GM21515 (cell line): ENCODE measurements at regions not wholly inside any gene's neighbourhood (a gene's known extent, or its start where the extent isn't known, plus 50 kb on each side); places are given as distances from the start of the nearest gene placed in this dataset.
"Not testable (repeated sequence)": the region's sequence is repeated elsewhere in the genome, so short reads cannot be mapped to it uniquely, and the experiment has no call there.

Experiments
- ATAC-seq: cut with Tn5 transposase; IDR thresholded peaks from one replicate; pipeline ENCODE4 v1.9.1; 2021; ENCODE audit not compliant: unreplicated experiment

GRCh38 chr16:22705799-22706198 lies 108.2 kb upstream of the HS3ST2 start:
- ATAC-seq, result no peak

DNA sequence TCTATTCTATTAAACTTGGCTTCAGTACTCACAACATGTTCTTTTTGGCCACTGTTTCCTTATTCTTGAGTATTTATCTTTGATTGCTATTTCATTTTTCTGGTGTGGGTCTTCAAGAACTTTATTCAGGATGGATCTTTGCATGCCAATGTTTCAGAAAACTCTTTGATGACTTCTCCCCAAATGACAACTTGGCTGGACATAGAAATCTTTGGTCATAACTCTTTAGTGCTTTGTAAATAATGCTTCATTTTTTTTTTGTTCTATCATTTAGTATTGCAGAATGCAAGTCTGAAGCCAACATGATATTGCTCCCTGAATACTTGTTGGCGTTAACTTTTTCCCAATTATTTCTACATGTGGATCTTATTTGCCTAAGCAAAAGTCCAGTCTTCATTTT lies 103.6 kb upstream of the HS3ST2 start:
- ATAC-seq, result no peak

GRCh38 chr16:22711847-22712246 lies 102.1 kb upstream of the HS3ST2 start:
- no peak for ATAC-seq

- no peak for ATAC-seq
Observed at GRCh38 chr16:22712471-22712870, 101.5 kb upstream of the HS3ST2 start.

DNA sequence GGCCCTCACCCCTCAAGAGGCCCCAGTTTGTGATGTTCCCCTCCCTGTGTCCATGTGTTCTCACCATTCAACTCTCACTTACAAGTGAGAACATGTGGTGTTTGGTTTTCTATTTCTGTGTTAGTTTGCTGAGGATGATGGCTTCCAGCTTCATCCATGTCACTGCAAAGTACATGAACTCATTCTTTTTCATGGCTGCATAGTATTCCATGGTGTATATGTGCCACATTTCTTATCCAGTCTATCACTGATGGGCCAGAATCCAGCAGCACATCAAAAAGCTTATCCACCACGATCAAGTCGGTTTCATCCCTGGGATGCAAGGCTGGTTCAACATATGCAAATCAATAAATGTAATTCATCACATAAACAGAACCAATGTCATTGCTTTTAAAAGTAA lies 95.4 kb upstream of the HS3ST2 start:
- not testable (repeated sequence) for ATAC-seq

DNA sequence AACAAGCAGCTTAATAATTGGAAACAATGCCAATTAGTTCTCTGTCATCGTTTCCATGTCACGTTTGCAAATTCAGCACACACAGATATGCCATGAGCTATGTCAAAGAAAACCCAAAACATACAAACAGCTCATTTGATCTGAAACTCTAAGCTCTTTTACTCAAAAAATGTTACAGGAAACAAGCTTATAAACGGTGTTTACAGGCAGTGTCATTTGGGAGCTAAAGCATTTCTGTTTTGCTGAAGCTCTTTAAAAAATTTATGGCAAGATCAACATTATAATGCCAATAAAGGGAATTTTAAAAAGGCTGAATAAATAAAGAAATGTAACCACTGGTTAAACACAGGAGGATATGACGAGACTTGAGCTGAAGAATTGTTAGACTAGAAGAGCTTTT lies 94.0 kb upstream of the HS3ST2 start:
- ATAC-seq, result no peak

DNA sequence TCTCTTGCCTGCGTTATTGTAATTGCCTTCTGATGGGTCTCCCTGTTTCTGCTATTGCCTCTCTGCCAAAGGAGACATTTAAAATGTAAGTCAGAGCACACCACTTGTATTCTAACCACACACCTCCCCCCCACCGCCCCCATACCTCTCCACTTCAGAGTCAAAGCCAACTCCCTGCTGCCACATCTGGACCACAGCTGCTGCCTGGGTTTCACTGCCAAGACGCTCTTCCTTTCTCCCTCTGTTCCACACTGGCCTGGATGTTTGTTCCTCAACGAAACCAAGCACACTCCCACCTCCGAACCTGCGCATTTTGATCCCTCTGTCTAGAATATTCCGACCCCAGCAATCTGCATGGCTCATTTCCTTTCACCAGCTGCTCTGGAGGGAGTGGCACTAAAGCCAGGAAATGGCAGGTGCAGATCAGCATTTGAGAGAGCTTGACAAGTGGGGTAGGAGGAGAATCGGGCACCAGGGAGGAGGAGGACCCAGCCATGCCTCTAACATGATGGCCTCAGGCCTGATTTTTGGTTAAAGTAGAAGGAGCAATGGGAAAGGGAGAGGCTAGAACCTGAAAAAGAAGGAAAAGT lies 92.4 kb upstream of the HS3ST2 start:
- no peak for ATAC-seq

DNA sequence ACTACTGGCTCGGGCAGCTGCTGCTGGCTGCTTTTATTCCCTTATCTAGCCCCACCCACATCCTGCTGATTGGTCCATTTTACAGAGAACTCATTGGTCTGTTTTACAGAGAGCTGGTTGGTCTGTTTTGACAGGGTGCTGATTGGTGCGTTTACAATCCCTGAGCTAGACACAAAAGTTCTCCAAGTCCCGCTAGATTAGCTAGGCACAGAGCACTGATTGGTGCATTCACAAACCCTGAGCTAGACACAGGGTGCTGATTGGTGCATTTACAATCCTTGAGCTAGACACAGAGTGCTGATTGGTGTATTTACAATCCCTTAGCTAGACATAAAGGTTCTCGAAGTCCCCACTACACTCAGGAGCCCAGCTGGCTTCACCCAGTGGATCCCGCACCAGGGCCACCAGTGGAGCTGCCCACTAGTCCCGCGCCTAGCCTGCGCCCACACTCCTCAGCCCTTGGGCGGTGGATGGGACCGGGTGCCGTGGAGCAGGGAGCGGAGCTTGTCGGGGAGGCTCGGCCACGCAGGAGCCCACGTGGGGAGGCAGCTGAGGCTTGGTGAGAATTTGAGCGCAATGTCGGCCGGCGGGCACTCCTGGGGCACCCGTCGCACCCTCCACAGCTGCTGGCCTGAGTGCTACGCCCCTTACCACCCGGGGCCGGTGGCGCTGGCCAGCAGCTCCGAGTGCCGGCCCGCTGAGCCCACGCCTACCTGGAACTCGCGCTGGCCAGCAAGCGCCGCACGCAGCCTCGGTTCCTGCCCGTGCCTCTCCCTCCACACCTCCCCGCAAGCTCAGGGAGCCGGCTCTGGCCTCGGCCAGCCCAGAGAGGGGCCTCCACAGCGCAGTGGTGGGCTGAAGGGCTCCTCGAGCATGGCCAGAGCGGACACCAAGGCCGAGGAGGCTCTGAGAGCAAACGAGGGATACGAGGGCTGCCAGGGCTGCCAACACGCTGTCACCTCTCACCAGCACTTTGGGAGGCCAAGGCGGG lies 91.1 kb upstream of the HS3ST2 start:
- ATAC-seq, result not testable (repeated sequence)

DNA sequence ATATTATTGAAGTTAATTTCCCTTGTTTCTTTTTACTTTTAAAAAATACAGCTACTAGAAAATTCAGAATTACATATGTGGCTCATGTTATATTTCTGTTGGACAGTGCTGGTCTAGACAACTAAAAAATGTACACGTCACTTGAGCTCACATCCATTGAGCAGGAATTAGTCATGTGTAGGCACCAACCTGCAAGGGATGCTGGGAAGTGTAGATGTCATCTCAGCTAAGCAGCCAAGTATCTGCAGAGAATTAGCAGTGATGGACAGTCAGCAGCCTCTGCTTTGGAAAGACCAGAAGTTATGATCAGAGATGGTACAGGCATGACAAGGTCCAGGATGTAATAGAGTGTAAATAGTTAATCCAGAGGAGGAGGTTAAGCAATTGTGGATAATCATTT lies 87.1 kb upstream of the HS3ST2 start:
- no peak for ATAC-seq

DNA sequence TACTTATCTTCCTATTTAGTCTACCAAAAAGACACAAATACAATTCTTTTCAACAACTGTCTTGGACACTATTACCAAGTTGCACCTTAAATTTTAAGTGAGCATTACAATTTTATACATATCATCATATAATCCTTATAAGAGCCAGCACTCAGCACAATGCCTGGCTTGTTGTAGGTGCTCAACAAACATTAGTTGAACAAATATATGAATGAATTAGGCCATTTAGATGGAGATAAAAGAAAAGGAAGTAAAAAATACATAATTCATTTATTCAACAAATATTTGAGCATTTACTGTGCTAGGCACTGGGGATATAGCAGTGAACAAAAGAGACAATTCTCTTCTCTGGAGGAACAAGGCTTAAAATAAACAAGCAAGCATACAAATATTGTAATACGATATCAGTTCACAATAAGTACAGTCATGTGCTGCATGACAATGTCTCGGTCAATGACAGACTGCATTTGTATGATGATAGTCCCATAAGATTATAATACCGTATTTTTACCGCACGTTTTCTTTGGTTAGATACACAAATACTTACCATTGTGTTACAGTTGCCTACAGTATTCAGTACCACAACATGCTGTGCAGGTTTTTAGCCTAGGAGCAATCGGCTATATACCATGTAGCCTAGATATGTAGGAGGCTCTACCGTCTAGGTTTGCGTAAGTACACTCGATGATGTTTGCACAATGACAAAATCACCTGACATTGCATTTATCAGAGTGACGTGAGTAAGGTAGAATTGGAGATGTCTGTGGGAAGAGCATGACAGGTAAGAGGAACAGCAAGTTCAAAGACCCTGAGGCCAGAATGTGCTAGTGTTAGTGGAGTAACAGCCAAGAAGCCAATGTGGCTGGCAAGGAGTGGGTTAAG lies 86.4 kb upstream of the HS3ST2 start:
- no peak for ATAC-seq

DNA sequence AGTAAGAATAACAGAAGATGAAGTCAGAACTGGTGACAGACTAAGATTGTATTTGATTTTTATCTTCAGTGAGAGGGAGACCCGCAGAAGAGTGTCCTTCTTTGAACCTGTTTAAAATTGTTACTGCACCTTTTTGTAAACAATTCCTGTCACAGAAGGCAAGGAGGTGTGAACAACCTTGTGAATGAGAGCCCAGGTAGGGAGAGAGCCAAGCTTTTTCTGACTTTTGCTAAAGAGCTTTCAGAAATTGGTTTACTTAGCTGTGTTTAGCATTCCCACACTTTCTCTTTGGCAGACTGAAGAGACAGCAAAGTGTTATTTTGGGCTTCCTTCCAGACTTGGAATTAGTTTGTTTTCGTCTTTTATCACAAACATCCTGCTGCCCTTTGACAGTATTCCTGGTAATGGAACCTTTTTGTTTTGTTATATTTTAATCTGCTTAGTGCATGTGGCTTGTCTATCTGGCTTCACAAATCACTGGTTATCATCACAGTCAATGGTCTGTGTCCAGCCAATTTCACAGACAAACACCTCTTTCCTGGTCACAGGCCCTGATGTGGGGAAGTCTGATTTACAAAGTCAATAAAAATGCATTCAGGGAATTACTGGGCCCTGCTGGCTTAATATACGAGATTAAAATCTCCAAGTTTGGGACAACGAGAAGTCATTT lies 85.7 kb upstream of the HS3ST2 start:
- no peak for ATAC-seq

DNA sequence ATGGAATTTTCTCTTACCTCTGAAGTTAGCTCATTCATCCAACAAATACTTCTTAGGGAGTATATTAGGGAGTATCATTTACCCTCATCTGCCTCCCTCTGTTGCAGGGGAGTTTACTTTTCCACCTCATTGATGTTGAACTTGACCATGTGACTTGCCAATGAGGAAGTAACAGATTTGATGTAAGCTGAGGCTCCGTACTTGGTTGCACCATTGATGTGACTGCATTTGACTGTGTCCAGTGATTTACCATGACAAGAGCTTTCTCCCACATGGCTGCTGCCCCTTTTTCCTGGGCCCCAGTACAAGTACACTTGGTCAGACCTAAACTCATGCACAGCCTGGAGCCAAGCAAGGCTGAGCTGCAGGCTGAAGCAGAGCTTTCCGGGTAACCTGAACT lies 81.6 kb upstream of the HS3ST2 start:
- no peak for ATAC-seq

DNA sequence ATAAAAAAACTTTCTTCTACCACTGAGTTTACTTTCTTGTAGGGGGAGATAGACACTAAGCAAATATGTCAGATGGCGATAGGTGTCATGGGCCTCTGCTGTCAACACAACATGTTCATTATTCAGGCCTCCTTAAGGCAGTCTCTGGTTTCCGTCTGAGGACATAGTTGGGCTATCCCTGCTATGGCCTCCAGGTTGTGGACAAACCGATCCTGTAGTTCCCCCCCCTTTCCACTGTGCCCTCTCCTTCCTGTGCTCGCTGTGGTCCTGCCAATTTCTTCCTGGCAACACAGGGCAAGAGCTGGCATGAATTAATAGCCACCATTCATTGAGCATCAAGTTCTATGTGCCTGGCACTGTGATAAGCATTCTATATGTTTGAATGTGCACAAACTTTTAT lies 81.0 kb upstream of the HS3ST2 start:
- ATAC-seq, result no peak

DNA sequence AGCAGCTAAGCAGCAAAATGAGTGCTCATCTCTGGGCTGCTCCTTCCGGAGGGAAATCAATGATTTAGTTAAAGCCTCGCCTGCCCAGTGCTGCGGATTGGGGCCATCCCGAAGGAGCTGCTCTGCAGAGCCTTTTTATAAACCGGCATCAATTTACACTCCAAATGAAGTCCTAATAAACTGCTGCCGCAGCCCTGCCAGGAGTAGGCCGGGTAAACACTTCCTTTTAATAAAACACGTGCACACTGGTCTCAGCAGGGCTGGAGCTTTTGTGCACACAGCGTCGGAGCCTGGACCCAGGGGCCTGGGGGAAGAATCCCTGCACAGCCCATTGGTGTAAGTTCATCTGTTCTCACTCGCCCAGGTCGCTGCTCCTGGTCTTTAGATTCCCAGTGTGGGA lies 79.6 kb upstream of the HS3ST2 start:
- no peak for ATAC-seq

DNA sequence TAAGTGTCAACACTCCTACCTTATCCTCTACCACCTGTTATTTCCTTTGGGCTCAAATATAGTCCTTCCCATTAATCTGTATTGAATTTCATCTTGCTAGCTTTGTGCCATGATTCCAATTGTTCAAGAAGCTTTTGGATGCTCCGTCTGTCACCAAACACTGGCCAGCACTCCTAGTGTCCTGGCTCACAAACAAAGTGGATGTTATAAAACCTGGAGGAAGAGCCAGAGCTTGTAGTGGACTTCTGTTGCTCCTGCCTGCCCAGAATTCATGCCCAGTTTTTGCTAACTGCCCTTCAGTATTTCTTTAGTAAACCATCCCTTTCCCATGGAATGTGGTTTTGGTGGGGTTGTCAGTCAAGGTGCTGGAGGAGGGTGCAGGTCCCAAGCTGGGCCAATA lies 77.2 kb upstream of the HS3ST2 start:
- ATAC-seq, result no peak

GRCh38 chr16:22739077-22739476 lies 74.9 kb upstream of the HS3ST2 start:
- no peak for ATAC-seq

GRCh38 chr16:22743401-22743800 lies 70.6 kb upstream of the HS3ST2 start:
- no peak for ATAC-seq

GRCh38 chr16:22751104-22751667 lies 62.8 kb upstream of the HS3ST2 start:
- ATAC-seq, result no peak

- ATAC-seq, result no peak
Observed at GRCh38 chr16:22751685-22752084, 62.3 kb upstream of the HS3ST2 start.

DNA sequence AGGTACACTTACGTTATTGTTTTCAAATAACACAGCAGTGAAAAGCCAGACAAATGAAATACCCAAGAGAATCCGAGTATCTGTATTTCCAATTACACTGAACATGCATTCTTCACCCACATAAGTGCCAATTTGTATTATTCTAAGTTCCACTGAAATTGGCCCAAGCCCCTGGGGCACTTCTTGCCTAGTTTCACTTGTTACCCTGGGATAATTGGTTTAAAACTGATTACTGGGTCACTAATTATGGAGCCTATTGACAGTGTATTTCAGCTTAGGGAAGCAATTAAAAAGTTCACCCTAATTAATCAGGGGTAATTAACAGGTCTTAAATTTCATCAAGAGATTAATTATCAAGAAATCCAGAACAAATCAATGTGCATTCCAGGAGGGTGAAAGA lies 60.5 kb upstream of the HS3ST2 start:
- ATAC-seq, result no peak

DNA sequence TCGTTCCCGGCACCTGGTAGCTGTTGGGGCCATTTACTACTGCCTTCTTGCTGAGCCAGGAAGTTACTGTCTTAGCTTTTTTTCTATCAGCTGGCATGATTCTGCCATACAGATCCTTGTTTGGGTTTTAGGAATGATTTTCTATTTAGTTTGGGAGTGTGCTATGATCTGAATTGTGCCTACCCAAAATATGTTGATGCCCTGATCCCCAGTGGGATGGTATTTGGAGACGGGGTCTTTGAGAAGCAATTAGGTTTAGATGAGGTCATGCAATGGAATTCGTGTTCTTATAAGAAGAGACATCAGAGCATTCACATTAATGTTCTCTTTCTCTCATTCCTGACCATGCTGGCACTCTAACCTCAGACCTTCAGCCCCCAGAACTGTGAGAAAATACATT lies 59.4 kb upstream of the HS3ST2 start:
- no peak for ATAC-seq
